ENCODE measurements at regions not wholly inside any gene's neighbourhood (a gene's known extent, or its start where the extent isn't known, plus 50 kb on each side); places are given as distances from the start of the nearest gene placed in this dataset.
A peak's percentile ranks its signal among the peaks of the same experiment; 100 is the strongest.

GRCh38 chr13:81540777-81541176 lies 1199.9 kb upstream of the SPRY2 start:
- no peak overlapping the region for H3K4me3 ChIP-seq (ENCODE audit: severe bottlenecking)
- H3K36me3 ChIP-seq (ENCODE audit: low read depth), result no peaks in the 10 kb centered on the region
- DNase-seq (ENCODE audit: low spot score), result no peak
- no peaks in the 10 kb centered on the region for H3K27me3 ChIP-seq (ENCODE audit: insufficient read depth, poor library complexity, severe bottlenecking)
- no peak for ATAC-seq (ENCODE audit: low read depth)
- no peaks in the 10 kb centered on the region for H3K9me3 ChIP-seq (ENCODE audit: severe bottlenecking)
- TF ChIP-seq CTCF (IDR thresholded peaks at IDR 0.05; ENCODE audit: poor library complexity, severe bottlenecking), result peak; percentile 36
- H3K4me1 ChIP-seq (ENCODE audit: insufficient read depth, poor library complexity, severe bottlenecking), result no peaks in the 10 kb centered on the region
- H3K27ac ChIP-seq (ENCODE audit: poor library complexity, severe bottlenecking), result no peak overlapping the region

- no peak overlapping the region for H3K27ac ChIP-seq (ENCODE audit: poor library complexity, severe bottlenecking)
- DNase-seq (ENCODE audit: low spot score) (no peak), ATAC-seq (ENCODE audit: low read depth) (no peak)
- H3K9me3 ChIP-seq (ENCODE audit: severe bottlenecking), result no peaks in the 10 kb centered on the region
- H3K4me3 ChIP-seq (ENCODE audit: severe bottlenecking), result no peak overlapping the region
- H3K27me3 ChIP-seq (ENCODE audit: insufficient read depth, poor library complexity, severe bottlenecking), result no peaks in the 10 kb centered on the region
- no peaks in the 10 kb centered on the region for H3K36me3 ChIP-seq (ENCODE audit: low read depth)
- no peak for TF ChIP-seq CTCF (IDR thresholded peaks at IDR 0.05; ENCODE audit: poor library complexity, severe bottlenecking)
- H3K4me1 ChIP-seq (ENCODE audit: insufficient read depth, poor library complexity, severe bottlenecking), result no peaks in the 10 kb centered on the region
Measured at GRCh38 chr13:81539643-81540150, 1198.8 kb upstream of the SPRY2 start.

GRCh38 chr13:81498969-81499368 lies 1158.0 kb upstream of the SPRY2 start:
- no peaks in the 10 kb centered on the region for H3K4me1 ChIP-seq (ENCODE audit: insufficient read depth, poor library complexity, severe bottlenecking)
- TF ChIP-seq CTCF (IDR thresholded peaks at IDR 0.05; ENCODE audit: poor library complexity, severe bottlenecking), result no peak
- no peak overlapping the region for H3K4me3 ChIP-seq (ENCODE audit: severe bottlenecking)
- ATAC-seq (ENCODE audit: low read depth), result no peak
- H3K9me3 ChIP-seq (ENCODE audit: severe bottlenecking), result no peaks in the 10 kb centered on the region
- no peaks in the 10 kb centered on the region for H3K27me3 ChIP-seq (ENCODE audit: insufficient read depth, poor library complexity, severe bottlenecking)
- H3K36me3 ChIP-seq (ENCODE audit: low read depth), result no peaks in the 10 kb centered on the region
- H3K27ac ChIP-seq (ENCODE audit: poor library complexity, severe bottlenecking), result no peak overlapping the region
- DNase-seq (ENCODE audit: low spot score), result no peak

- no peak for ATAC-seq (ENCODE audit: low read depth)
- Histone ChIP-seq H3K9me3 (ENCODE audit: severe bottlenecking) (no peaks in the 10 kb centered on the region), H3K36me3 (ENCODE audit: low read depth) (no peaks in the 10 kb centered on the region), H3K27ac (ENCODE audit: poor library complexity, severe bottlenecking) (no peak overlapping the region), H3K27me3 (ENCODE audit: insufficient read depth, poor library complexity, severe bottlenecking) (no peaks in the 10 kb centered on the region), H3K4me1 (ENCODE audit: insufficient read depth, poor library complexity, severe bottlenecking) (no peaks in the 10 kb centered on the region), H3K4me3 (ENCODE audit: severe bottlenecking) (no peak overlapping the region)
- TF ChIP-seq CTCF (IDR thresholded peaks at IDR 0.05; ENCODE audit: poor library complexity, severe bottlenecking), result no peak
- no peak for DNase-seq (ENCODE audit: low spot score)
Measured at GRCh38 chr13:81493144-81493543, 1152.2 kb upstream of the SPRY2 start.

GRCh38 chr13:81492449-81492848 lies 1151.5 kb upstream of the SPRY2 start:
- no peak for ATAC-seq (ENCODE audit: low read depth)
- H3K36me3 ChIP-seq (ENCODE audit: low read depth), result no peaks in the 10 kb centered on the region
- H3K4me1 ChIP-seq (ENCODE audit: insufficient read depth, poor library complexity, severe bottlenecking), result no peaks in the 10 kb centered on the region
- H3K9me3 ChIP-seq (ENCODE audit: severe bottlenecking), result no peaks in the 10 kb centered on the region
- H3K27me3 ChIP-seq (ENCODE audit: insufficient read depth, poor library complexity, severe bottlenecking), result no peaks in the 10 kb centered on the region
- no peak for DNase-seq (ENCODE audit: low spot score)
- H3K27ac ChIP-seq (ENCODE audit: poor library complexity, severe bottlenecking), result no peak overlapping the region
- TF ChIP-seq CTCF (IDR thresholded peaks at IDR 0.05; ENCODE audit: poor library complexity, severe bottlenecking), result no peak
- no peak overlapping the region for H3K4me3 ChIP-seq (ENCODE audit: severe bottlenecking)
